ENCODE measurements at regions not wholly inside any gene's neighbourhood (a gene's known extent, or its start where the extent isn't known, plus 50 kb on each side); places are given as distances from the start of the nearest gene placed in this dataset.

- no peak for TF ChIP-seq CTCF (IDR thresholded peaks at IDR 0.05)
- TF ChIP-seq POLR2A (IDR thresholded peaks at IDR 0.05), result no peak
Measured at GRCh38 chr5:120106912-120107525, 357.1 kb upstream of the PRR16 start.
